GM20000 (cell line): ENCODE measurements at regions not wholly inside any gene's neighbourhood (a gene's known extent, or its start where the extent isn't known, plus 50 kb on each side); places are given as distances from the start of the nearest gene placed in this dataset.
A peak's percentile ranks its signal among the peaks of the same experiment; 100 is the strongest.

Experiments used
- DNase-seq: peaks from one replicate; pipeline ENCODE4 v3.0.0; 2012; ENCODE audit warnings: low spot score
- TF ChIP-seq, protein P1 (sequence below): IDR thresholded peaks from 2 replicates; pipeline ENCODE4 v1.5.1; 2012; ENCODE audit warnings: mild to moderate bottlenecking, control low read depth; ENCODE audit errors: extremely low read depth, missing control alignments

DNA sequence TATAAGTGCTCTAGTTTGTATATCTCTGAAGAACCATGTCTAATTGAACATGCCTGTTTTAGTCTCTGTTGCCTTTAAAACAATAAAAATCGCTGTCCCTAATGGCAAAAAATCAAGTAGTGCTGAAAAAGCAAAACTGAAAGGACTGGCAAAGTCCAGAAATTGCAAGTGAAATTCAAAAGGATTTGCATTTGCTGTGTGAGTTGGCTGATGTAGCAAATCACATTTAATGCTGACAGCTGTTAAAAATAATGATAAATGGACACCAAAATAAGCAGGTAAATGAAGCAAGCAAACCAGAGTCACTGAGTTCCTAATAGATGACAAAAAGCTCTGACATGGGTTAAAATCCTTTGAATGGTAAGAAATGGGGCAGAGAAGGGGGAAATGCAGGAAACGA, 874.1 kb downstream of the GRM8 start:
- TF ChIP-seq, protein P1, sequence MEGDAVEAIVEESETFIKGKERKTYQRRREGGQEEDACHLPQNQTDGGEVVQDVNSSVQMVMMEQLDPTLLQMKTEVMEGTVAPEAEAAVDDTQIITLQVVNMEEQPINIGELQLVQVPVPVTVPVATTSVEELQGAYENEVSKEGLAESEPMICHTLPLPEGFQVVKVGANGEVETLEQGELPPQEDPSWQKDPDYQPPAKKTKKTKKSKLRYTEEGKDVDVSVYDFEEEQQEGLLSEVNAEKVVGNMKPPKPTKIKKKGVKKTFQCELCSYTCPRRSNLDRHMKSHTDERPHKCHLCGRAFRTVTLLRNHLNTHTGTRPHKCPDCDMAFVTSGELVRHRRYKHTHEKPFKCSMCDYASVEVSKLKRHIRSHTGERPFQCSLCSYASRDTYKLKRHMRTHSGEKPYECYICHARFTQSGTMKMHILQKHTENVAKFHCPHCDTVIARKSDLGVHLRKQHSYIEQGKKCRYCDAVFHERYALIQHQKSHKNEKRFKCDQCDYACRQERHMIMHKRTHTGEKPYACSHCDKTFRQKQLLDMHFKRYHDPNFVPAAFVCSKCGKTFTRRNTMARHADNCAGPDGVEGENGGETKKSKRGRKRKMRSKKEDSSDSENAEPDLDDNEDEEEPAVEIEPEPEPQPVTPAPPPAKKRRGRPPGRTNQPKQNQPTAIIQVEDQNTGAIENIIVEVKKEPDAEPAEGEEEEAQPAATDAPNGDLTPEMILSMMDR: no peak
- DNase-seq: peak; percentile 10

DNA sequence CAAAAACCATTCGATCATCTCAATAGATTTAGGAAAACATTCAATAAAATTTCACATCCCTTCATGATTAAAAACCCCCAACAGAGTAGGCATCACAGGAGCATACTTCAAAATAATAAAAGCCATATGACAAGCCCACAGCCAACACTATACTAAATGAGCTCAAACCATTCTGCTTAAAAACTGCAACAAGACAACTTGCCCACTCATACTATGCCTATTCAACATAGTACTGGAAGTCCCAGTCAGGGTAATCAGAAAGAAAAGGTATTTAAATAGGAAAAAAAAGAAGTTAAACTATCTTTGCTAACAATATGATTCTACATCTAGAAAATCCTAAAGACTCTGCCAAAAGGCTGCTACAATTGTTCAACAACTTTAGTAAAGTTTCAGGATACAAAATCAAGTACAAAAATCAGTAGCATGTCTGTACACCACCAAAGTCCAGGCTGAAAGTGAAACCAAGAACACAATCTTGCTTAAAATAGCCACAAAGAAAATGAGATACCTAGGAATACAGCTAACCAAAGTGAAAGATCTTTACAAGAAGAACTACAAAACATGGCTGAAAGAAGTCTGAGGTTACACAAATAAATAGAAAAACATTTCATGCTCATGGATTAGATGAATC, 882.6 kb downstream of the GRM8 start:
- DNase-seq: no peak
- TF ChIP-seq, protein P1: no peak

DNA sequence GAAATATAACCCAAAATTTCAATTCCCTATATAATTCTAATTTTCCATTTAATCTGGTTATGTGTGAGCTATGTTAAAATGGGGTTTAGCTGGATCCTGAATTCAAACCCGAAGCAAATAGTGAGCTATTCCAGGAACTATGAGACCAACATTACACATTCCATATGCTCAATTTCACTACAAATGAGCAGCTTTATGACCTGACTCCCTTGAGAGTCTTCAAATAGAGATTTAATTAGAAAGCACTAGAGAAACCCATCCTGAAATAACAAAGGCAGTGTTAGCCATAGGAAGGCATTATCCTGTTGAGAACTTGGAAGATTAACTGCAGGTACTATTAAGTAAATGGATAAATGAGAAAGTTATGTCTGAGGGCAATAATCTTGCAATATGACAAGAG, 890.0 kb downstream of the GRM8 start:
- DNase-seq: no peak
- TF ChIP-seq, protein P1: no peak

DNA sequence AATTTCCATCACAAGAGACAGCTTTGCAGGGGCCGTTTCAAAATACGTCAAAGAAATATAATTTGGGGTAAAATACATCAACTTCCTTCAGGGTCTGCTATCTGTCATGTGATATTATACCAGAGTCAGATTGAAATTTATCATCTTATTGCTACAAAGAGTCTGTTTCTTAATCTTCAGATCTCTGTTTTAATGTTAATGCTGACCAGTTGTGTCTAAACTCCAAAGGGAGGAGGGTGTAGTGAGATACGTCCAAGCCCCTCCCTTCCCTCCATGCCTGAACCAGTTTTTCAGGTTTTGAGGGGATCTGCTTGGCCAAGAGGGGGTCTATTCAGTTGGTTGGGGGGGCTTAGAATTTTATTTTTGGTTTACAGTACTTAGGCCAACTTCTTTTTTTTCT, 891.6 kb downstream of the GRM8 start:
- TF ChIP-seq, protein P1: no peak
- DNase-seq: no peak

DNA sequence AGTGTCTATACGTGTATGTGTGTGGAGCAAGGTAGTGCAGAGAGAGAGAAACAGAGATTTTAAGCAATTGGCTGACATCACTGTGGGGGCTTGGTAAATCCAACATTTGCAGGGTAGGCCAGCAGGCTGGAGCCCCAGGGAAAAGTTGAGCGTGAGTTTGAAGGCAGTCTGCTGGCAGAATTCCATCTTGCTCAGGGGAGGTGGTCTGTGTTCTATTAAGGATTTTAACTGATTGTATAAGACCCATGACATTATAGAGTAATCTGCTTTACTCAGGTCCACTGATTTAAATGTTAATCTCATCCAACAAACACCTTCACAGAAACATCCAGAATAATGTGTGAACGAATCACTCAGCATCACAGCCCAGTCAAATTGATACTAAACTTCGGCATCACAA, 912.9 kb downstream of the GRM8 start:
- no peak for DNase-seq
- TF ChIP-seq, protein P1: no peak

DNA sequence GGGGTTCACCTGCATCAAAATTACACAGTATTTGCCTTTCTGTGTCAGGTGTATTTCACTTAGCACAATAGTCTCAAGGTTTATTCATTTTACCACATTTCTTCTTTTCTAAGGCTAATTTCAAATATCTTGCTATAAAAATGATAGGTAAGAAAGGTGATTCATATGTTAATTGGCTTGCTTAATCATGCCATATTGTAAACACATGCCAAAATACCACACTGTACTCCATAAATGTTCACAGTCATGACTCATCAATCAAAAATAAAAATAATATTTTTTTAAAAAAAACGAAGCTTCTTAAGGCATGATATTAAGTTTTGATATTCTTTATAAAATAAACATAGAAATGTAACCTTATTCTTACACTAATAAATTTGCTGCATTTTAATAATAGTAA, 947.1 kb downstream of the GRM8 start:
- no peak for DNase-seq
- TF ChIP-seq, protein P1: no peak

DNA sequence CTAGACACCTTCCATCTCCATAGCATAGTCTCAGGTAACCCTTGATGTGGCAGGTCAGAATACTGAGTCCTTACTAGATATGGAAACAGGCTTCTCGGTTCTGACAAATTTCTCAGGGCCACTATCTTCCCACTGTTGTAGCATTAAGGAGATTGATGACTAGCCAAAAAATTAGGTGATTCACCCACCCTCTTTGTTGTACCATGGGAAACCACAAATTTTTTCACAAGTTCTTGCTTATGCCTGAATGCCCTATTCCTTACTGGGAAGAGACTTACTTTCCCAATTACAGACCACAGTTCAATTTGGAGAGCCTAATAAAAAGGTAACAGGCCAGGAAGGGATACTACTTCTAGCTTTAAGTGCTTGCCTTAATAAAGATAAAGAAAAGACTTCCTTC, 948.8 kb downstream of the GRM8 start:
- TF ChIP-seq, protein P1: no peak
- no peak for DNase-seq
